ENCODE measurements at regions not wholly inside any gene's neighbourhood (a gene's known extent, or its start where the extent isn't known, plus 50 kb on each side); places are given as distances from the start of the nearest gene placed in this dataset.

GRCh38 chr7:66508431-66508830 lies 120.2 kb upstream of the KCTD7 start:
- no peak for TF ChIP-seq POLR2AphosphoS5 (IDR thresholded peaks at IDR 0.05)
- no peak for TF ChIP-seq EP300 (IDR thresholded peaks at IDR 0.05)
- no peak for TF ChIP-seq POLR2A (IDR thresholded peaks at IDR 0.05)

Measured in suprapubic skin (tissue), 4 donors.